Upper lobe of right lung (tissue), 1 donor: ENCODE measurements at regions not wholly inside any gene's neighbourhood (a gene's known extent, or its start where the extent isn't known, plus 50 kb on each side); places are given as distances from the start of the nearest gene placed in this dataset.
"Not testable (repeated sequence)": the region's sequence is repeated elsewhere in the genome, so short reads cannot be mapped to it uniquely, and the experiment has no call there.

Source experiments
- ATAC-seq: fragments of 200-7000 bp; cut with Tn5 transposase; one replicate; pipeline ENCODE4 v1.9.1; 2020; ENCODE audit warnings: mild to moderate bottlenecking, moderate library complexity
- DNase-seq: peaks from one replicate; pipeline ENCODE4 v3.0.0-alpha.2; 2020
- H3K27ac ChIP-seq: fragments of 200-600 bp; one replicate; pipeline ENCODE4 v1.8.0; 2022
- H3K27me3 ChIP-seq: fragments of 200-600 bp; one replicate; pipeline ENCODE4 v1.8.0; 2022; ENCODE audit warnings: mild to moderate bottlenecking
- H3K36me3 ChIP-seq: fragments of 200-600 bp; one replicate; pipeline ENCODE4 v1.8.0; 2022
- H3K4me1 ChIP-seq: fragments of 200-600 bp; one replicate; pipeline ENCODE4 v1.8.0; 2022
- H3K4me3 ChIP-seq: fragments of 200-600 bp; one replicate; pipeline ENCODE4 v1.8.0; 2022; ENCODE audit warnings: mild to moderate bottlenecking
- H3K9me3 ChIP-seq: fragments of 200-600 bp; one replicate; pipeline ENCODE4 v1.8.0; 2022
- intact Hi-C: fragments of 100-400 bp; cut with DNase I; formaldehyde crosslinking; loops from one replicate; pipeline ENCODE4 v1.11.0; 2022
- TF ChIP-seq, protein P1 (sequence below): fragments of 200-600 bp; IDR thresholded peaks from one replicate; pipeline ENCODE4 v1.8.0; 2022; ENCODE audit warnings: antibody characterized with exemption
- donor health status: DM: no; HTN: yes; CAD: no; lungs with severe emphysema.

DNA sequence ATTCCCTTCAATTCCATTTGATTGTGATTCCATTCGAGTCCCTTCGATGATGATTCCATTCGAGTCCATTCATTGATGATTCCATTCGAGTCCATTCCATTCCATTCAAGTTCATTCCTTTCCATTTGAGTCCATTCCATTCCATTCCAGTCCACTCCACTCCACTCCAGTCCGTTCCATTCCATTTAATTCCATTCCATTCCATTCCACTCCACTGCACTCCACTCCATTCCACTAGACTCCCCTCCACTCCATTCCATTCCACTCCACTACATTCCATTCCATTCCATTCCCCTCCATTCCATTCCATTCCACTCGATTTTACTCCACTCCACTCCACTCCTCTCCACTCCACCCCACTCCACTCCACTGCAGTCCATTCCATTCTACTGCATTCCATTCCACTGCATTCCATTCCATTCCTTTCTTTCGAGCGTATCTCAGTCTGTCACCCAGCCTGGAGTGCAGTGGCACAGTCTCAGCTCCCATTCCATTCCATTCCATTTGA, 115.7 kb downstream of the ZNF92 start:
- Histone ChIP-seq H3K36me3 (no peaks in the 10 kb centered on the region), H3K27me3 (no peaks in the 10 kb centered on the region), H3K4me3 (no peak overlapping the region), H3K4me1 (no peaks in the 10 kb centered on the region), H3K27ac (no peak overlapping the region), H3K9me3 (peaks cover 17% of the 10 kb centered on the region)
- intact Hi-C loops = no loop called here
- ATAC-seq (no peak), DNase-seq (no peak)
- TF ChIP-seq, protein P1, sequence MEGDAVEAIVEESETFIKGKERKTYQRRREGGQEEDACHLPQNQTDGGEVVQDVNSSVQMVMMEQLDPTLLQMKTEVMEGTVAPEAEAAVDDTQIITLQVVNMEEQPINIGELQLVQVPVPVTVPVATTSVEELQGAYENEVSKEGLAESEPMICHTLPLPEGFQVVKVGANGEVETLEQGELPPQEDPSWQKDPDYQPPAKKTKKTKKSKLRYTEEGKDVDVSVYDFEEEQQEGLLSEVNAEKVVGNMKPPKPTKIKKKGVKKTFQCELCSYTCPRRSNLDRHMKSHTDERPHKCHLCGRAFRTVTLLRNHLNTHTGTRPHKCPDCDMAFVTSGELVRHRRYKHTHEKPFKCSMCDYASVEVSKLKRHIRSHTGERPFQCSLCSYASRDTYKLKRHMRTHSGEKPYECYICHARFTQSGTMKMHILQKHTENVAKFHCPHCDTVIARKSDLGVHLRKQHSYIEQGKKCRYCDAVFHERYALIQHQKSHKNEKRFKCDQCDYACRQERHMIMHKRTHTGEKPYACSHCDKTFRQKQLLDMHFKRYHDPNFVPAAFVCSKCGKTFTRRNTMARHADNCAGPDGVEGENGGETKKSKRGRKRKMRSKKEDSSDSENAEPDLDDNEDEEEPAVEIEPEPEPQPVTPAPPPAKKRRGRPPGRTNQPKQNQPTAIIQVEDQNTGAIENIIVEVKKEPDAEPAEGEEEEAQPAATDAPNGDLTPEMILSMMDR = no peak

DNA sequence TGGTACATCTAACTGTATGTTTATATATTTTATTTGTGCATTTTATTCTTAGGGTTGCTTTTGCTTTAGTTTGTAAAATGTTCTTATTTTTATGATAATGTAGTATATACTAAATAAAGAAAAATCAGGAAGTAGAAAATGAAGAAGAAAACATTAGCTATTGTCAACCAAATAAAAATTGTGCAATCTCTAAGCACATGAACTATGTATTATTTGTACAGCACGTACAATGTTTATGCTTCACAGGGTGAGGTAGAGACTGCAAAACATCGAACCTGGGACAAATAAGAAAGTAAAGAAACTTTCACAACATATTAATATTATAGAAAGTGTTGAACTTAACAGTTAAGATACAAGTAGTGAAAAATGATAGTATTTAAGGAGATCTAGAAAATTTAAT, 123.0 kb downstream of the ZNF92 start:
- intact Hi-C loops = not testable (repeated sequence)

DNA sequence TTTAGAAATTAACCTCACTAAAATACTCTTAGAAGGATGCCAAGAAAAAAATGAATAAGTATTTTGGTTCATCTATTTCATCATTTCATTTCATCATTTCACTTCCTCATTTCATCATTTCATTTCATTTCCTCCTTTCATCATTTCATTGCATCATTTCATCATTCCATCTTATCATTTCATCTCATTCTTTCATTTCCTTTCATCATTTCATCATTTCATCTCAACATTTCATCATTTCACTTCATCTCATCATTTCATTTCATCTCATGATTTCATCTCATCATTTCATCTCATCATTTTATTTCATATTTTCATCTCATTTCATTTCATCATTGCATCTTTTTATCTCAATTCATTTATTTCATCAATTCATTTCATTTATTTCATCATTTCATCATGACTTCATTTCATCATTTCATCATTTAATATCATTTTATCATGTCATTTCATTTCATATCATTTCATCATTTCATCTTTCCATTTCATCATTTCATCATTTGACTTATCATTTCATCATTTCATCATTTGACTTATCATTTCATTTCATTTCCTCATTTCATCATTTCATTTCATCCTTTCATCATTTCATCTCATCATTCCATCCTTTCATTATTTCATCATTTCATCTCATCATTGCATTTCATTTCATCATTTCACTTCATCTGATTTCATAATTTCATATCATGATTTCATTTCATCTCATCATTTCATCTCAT, 129.9 kb downstream of the ZNF92 start:
- Histone ChIP-seq H3K9me3 (no peaks in the 10 kb centered on the region), H3K4me3 (no peak overlapping the region), H3K27me3 (peaks cover 7% of the 10 kb centered on the region), H3K27ac (no peak overlapping the region), H3K4me1 (no peaks in the 10 kb centered on the region), H3K36me3 (no peaks in the 10 kb centered on the region)
- intact Hi-C loops = no loop called here
- TF ChIP-seq, protein P1 = no peak
- ATAC-seq (no peak), DNase-seq (no peak)

More for the DNA sequence above, 123.0 kb downstream of the ZNF92 start:
- H3K27ac ChIP-seq, H3K27me3 ChIP-seq, H3K9me3 ChIP-seq, DNase-seq, H3K4me3 ChIP-seq, ATAC-seq, H3K36me3 ChIP-seq, H3K4me1 ChIP-seq: not testable (repeated sequence)

DNA sequence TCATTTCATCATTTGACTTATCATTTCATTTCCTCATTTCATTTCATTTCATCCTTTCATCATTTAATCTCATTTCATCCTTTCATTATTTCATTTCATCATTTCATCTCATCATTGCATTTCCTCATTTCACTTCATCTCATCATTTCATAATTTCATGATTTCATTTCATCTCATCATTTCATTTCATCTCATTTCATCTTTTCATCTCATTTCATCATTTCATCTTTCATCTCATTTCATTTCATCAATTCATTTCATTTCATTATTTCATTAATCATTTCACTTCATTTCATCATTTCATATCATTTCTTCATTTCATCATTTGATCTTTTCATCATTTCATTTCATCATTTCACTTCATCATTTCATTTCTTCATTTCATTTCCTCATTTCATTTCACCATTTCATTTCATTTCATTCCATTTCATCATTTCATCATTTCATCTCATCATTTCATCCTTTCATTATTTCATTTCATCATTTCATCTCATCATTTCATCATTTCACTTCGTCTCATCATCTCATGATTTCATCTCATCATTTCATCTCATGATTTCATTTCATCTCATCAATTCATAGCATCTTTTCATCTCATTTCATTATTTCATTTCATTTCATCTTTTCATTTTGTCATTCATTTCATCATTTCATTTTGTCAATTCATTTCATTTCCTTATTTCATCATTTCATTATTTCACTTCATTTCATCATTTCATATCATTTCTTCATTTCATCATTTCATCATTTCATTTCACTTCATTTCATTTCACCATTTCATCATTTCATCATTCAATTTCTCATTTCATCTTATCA, 131.1 kb downstream of the ZNF92 start:
- intact Hi-C loops, H3K4me1 ChIP-seq, H3K4me3 ChIP-seq, ATAC-seq, H3K36me3 ChIP-seq, H3K27ac ChIP-seq, H3K9me3 ChIP-seq, DNase-seq, H3K27me3 ChIP-seq: not testable (repeated sequence)

DNA sequence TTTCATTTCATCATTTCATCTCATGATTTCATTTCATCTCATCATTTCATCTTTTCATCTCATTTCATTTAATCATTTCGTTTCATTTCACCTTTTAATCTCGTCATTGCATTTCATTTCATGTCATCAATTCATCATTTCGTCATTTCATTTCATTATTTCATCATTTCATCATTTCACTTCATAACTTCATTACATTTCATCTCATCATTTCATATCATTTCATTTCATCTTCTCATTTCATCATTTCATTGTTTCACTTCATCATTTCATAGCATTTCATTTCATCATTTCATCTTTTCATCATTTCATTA, 131.6 kb downstream of the ZNF92 start:
- H3K9me3 ChIP-seq, DNase-seq, H3K4me3 ChIP-seq, H3K27ac ChIP-seq, intact Hi-C loops, H3K4me1 ChIP-seq, H3K36me3 ChIP-seq, ATAC-seq: not testable (repeated sequence)
- H3K27me3 ChIP-seq = peaks cover 10% of the 10 kb centered on the region

DNA sequence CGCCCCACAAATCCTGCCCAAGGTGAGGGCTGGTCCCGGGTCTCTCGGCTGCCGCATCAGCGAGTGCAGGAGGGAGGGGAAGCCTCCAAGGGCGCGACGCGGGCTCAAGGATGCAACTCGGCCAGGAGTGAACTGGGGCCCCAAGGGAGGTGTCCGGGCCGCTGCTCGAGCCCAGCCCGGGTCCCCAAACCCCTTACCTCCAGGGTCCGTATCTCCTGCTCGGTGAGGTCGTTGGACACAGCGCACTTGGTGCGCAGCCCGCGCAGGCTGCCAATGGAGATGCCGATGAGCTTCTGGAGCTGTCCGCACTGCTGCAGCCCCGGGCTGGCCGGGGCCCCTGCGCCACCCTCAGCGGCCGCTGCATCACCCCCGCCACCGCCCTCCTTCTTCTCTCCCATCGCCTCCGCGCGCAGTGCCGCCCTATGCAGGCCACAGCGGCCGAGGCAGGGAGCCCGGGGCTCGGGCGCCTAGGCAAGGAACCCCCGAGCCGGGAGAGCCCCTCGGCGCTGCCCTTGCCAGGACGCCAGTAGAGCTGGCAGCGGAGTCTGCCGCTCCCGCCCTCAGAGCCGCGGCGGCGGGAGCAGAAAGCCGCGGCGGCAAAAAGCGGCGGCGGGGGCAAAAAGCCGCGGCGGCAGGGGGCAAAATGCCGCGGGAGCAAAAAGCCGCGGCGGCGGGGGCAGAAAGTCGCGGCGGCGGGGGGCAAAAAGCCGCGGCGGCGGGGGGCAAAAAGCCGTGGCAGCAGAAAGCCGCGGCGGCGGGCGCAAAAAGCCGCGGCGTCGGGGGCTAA, 135.1 kb downstream of the ZNF92 start:
- ATAC-seq, H3K27ac ChIP-seq, DNase-seq, intact Hi-C loops, H3K9me3 ChIP-seq, H3K4me1 ChIP-seq, H3K36me3 ChIP-seq: not testable (repeated sequence)
- H3K27me3 ChIP-seq = peaks cover 20% of the 10 kb centered on the region
- peak overlapping the region; percentile 36 for H3K4me3 ChIP-seq

DNA sequence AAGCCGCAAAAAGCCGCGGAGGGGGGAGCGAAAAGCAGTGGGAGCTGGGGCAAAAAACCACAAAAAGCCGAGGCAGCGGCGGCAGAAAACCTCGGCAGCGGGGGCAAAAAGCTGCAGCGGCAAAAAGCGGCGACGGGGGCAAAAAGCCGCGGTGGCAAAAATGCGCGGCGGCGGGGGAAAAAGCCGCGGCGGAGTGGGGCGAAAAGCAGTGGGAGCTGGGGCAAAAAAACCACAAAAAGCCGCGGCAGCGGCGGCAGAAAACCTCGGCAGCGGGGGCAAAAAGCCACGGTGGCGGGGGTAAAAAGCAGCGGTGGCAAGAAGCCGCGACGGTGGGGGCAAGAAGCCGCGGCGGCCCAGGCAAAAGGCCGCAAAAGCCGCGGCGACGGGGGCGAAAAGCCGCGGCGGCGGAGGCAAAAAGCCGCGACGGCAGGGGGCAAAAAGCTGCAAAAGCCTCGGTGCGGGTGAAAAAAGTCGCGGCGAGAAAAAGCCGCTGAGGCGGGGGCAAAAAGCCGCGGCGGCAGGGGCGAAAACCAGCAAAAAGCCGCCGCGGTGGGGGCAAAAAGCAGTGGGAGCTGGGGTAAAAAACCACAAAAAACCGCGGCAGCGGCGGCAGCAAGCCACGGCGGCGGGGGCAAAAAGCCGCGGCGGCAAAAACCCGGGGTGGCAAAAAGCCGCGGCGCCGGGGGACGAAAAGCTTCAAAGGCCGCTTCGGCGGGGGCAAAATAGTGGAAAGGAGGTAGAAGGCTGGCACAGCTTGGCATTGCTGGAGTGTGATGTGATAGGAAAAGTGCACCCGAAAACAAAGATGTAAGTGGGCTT, 135.9 kb downstream of the ZNF92 start:
- H3K4me1 ChIP-seq = peaks cover 6% of the 10 kb centered on the region
- DNase-seq (peak; percentile 62), ATAC-seq (no peak)
- H3K4me3 ChIP-seq = peak overlapping the region; percentile 36
- H3K9me3 ChIP-seq = no peaks in the 10 kb centered on the region
- TF ChIP-seq, protein P1 = no peak
- intact Hi-C loops = no loop called here
- no peak overlapping the region for H3K27ac ChIP-seq
- H3K27me3 ChIP-seq = peaks cover 28% of the 10 kb centered on the region
- H3K36me3 ChIP-seq = no peaks in the 10 kb centered on the region

DNA sequence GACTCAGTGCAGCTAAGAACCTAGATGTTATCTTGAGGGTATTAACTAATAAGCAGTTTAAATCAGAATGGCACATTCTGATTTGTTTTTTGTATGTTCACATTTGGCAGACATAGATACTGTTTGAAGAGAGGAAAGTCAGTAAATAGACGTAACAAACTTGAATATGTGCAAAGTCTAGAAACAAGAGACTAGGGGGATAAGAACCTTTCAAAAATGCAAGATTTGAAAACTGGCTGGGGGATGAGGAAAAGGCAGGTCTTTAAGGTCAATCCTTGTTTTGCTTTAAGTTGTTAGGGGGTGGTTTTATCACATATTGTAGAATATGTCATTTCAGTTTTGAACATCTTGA, 136.5 kb downstream of the ZNF92 start:
- DNase-seq, H3K9me3 ChIP-seq, ATAC-seq, H3K36me3 ChIP-seq, intact Hi-C loops, H3K27ac ChIP-seq, H3K4me1 ChIP-seq: not testable (repeated sequence)
- Histone ChIP-seq H3K4me3 (peak overlapping the region; percentile 36), H3K27me3 (peaks cover 28% of the 10 kb centered on the region)

DNA sequence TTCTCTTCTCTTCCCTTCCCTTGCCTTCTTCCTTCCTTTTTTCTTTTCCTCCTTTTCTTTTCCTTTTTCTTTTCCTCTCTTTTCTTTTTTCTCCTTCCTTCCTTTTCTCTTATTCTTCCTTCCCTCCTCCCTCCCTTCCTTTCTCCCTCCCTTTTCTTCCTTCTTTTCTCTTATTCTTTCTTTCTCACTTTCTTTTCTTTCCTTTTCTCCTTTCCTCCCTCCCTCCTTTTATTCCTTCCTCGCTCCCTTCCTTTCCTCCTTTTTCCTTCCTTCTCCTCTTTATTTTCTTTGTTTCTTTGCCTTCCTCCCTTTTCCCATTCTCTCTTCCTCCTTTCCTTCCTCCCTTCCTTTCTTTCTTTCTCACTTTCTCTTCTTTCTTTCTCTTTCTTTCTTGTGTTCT, 146.1 kb downstream of the ZNF92 start:
- H3K4me3 ChIP-seq, H3K36me3 ChIP-seq, intact Hi-C loops, DNase-seq, H3K27ac ChIP-seq, H3K9me3 ChIP-seq, ATAC-seq, H3K4me1 ChIP-seq, H3K27me3 ChIP-seq: not testable (repeated sequence)
